ENCODE measurements at regions not wholly inside any gene's neighbourhood (a gene's known extent, or its start where the extent isn't known, plus 50 kb on each side); places are given as distances from the start of the nearest gene placed in this dataset.
A peak's percentile ranks its signal among the peaks of the same experiment; 100 is the strongest.

GRCh38 chr12:75951399-75952278, 79.9 kb downstream of the PHLDA1 start:
- no peak for TF ChIP-seq CTCF (IDR thresholded peaks at IDR 0.05)
- Histone ChIP-seq H3K27me3 (no peaks in the 10 kb centered on the region), H3K4me3 (no peak overlapping the region), H3K9me3 (no peaks in the 10 kb centered on the region), H3K27ac (no peak overlapping the region), H3K36me3 (no peaks in the 10 kb centered on the region), H3K4me1 (peaks cover 15% of the 10 kb centered on the region)
- intact Hi-C loops (cut with DNase I): no loop called here
- no peak for DNase-seq
- no peak for ATAC-seq

GRCh38 chr12:75947156-75947723, 84.3 kb downstream of the PHLDA1 start:
- intact Hi-C loops (cut with DNase I): no loop called here
- H3K27ac ChIP-seq: no peak overlapping the region
- no peaks in the 10 kb centered on the region for H3K36me3 ChIP-seq
- H3K4me1 ChIP-seq: peaks cover 17% of the 10 kb centered on the region
- ATAC-seq (no peak), DNase-seq (no peak)
- no peak overlapping the region for H3K4me3 ChIP-seq
- no peaks in the 10 kb centered on the region for H3K9me3 ChIP-seq
- H3K27me3 ChIP-seq: no peaks in the 10 kb centered on the region
- no peak for TF ChIP-seq CTCF (IDR thresholded peaks at IDR 0.05)

- TF ChIP-seq CTCF (IDR thresholded peaks at IDR 0.05): no peak
- Histone ChIP-seq H3K4me3 (no peak overlapping the region), H3K4me1 (peaks cover 13% of the 10 kb centered on the region), H3K27me3 (no peaks in the 10 kb centered on the region), H3K36me3 (no peaks in the 10 kb centered on the region), H3K9me3 (no peaks in the 10 kb centered on the region), H3K27ac (no peak overlapping the region)
- ATAC-seq: no peak
- no peak for DNase-seq
- intact Hi-C loops (cut with DNase I): no loop called here
These were observed 86.0 kb downstream of the PHLDA1 start for GRCh38 chr12:75945581-75945980.

- H3K27ac ChIP-seq: peak overlapping the region; percentile 39
- no peak for DNase-seq
- intact Hi-C loops (cut with DNase I): no loop called here
- H3K4me3 ChIP-seq: no peak overlapping the region
- TF ChIP-seq CTCF (IDR thresholded peaks at IDR 0.05): no peak
- H3K27me3 ChIP-seq: no peaks in the 10 kb centered on the region
- H3K36me3 ChIP-seq: no peaks in the 10 kb centered on the region
- no peak for ATAC-seq
- H3K9me3 ChIP-seq: no peaks in the 10 kb centered on the region
- H3K4me1 ChIP-seq: peaks cover 13% of the 10 kb centered on the region
These were observed 86.6 kb downstream of the PHLDA1 start for GRCh38 chr12:75944905-75945432.

DNA sequence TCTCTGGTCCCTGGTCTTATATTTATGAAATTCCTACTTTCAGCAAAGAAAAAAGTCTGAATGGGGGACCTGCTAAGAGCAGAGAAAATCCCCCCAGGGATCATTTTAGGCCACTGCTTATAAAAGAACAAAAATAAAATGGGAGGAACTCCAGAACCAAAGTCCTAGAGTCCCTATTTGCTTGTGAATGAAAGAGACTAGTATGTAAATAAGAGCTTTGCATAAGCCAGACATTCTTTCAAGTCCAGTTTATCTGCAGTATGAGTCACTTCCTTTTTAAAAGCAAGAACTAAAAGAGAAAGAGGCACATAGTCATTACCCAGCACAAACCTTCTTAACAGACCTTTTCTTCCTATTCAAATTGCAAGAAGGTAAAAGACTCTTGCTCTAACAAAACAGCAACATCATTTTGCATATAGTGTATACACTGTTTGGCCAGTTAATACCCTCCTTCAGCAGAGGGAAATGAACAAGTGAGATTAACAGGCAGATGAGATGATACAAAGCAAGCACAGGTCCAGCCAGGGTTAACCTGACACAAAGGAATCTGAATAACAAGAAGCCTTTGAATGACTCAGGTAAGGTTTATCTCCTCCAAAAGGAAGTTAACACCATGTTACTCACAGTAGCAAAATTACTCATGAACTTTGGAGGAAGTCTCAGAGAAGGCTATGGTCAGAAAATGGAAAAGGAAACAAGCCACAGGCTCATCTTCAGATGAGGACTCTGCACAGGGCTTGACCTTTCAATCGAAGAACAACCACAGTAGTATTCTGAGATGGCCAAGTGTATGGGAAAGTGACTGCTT, 87.3 kb downstream of the PHLDA1 start:
- DNase-seq (no peak), ATAC-seq (peak; percentile 92)
- no peaks in the 10 kb centered on the region for H3K27me3 ChIP-seq
- H3K36me3 ChIP-seq: no peaks in the 10 kb centered on the region
- H3K4me3 ChIP-seq: no peak overlapping the region
- peak overlapping the region; percentile 39 for H3K27ac ChIP-seq
- intact Hi-C loops (cut with DNase I): no loop called here
- peaks cover 16% of the 10 kb centered on the region for H3K4me1 ChIP-seq
- no peak for TF ChIP-seq CTCF (IDR thresholded peaks at IDR 0.05)
- H3K9me3 ChIP-seq: no peaks in the 10 kb centered on the region
